IPS-NIHi7 (cell line): ENCODE measurements at regions not wholly inside any gene's neighbourhood (a gene's known extent, or its start where the extent isn't known, plus 50 kb on each side); places are given as distances from the start of the nearest gene placed in this dataset.

Experiments
- DNase-seq: peaks from one replicate; pipeline ENCODE4 v3.0.0; 2012; ENCODE audit warnings: mixed read lengths; ENCODE audit errors: extremely low spot score

DNA sequence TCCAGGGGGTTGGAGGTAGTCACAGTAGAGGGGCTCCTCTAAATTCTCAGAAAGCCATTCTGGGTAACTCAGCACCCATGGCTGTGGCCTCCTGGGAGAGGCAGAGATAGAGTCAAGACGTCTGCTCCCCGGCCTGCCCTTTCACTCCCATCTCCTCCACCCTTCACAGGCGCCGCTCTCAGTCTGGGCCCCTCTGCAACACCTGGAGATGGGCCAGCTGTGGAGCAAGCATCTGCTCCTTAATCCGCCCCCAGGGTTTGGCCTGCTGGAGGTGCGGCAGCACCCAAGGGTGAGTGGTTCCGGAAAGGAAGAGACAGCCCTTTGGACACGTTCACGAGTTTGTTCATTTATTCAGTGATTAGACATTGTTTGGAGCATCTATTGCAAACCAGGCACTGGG lies 271.3 kb downstream of the BMP7 start:
- no peak for DNase-seq

DNA sequence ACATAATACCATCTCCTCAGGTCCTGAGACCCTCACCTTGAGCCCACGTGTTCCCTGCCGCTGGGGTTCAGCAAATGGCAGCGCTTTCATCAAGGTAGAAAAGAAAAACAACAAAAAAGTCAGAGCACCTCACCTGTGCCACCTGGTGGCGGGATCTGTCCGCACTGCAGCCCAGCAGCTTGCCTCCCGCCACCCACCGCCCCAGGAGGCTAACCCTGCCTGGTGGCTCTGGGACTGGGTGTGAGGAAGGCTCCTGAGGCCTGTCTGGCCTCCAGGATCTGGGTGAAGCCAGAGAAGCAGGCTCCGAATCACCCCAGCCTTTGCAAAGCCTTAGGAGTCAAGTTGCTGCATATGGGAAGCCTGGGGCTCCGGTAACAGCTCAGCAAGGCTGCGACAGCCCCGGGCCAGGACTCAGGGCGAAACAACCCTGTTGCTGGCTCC lies 270.8 kb downstream of the BMP7 start:
- DNase-seq, result peak; percentile 93

DNA sequence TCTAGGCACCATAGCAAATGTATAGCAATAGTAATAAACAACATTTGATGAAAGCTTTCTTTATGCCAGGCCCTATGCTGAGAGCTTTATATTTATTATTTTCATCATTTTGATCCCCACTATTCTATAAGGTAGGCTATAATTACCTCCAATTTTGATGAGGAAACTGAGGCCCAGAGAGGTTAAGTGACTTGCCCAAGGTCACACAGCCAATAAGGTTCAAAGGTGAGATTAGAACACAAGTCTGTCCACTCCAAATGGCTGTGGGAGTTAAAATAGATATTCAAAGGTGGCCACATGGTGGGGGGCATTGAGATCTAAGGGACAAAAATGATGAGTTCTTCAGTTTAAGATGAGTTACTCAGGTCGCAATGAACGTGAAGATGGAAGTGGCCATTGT lies 269.9 kb downstream of the BMP7 start:
- DNase-seq, result no peak

DNA sequence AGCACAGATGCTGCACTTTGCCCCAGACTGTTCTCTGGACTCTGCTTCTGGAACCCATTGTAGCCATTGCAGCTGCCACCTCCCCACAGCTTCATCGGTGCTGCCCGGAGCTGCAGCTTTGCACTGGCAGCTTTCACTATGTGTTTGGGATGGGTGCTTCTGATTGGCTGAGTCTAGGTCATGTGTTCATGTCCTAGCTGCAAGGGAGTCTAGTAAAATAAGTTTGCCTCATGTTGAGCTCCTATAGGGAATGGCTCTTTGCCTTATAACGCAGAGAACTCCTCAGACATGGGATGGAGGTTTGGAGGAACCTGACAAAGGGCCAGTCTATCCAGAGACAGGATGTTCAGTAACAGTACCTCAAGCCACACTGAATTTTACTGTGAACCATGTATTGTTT lies 268.0 kb downstream of the BMP7 start:
- no peak for DNase-seq

DNA sequence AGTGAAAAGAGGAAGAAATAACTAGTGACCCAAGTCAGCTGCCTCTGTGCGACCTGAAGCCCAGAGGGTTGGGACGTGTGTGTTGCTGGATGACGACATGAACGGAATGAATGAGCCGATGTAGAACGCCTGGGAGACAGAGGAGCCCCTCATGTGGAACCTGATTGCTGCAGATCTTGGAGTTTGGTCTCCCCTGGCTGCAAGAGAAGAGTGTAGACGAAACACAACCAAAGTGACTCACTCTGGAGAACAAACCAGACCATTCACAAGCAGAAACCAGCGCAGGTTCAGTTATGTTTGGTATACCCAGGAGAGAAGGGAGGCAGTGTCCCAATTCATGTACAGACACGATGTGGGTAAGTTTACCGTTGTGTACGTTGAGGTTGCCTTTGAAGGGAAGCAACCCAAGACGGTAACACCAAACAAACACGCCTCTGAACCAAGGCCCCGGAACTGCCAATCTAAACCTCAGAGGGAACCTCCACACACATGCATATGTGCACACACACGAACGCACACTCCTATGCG lies 265.9 kb downstream of the BMP7 start:
- no peak for DNase-seq

DNA sequence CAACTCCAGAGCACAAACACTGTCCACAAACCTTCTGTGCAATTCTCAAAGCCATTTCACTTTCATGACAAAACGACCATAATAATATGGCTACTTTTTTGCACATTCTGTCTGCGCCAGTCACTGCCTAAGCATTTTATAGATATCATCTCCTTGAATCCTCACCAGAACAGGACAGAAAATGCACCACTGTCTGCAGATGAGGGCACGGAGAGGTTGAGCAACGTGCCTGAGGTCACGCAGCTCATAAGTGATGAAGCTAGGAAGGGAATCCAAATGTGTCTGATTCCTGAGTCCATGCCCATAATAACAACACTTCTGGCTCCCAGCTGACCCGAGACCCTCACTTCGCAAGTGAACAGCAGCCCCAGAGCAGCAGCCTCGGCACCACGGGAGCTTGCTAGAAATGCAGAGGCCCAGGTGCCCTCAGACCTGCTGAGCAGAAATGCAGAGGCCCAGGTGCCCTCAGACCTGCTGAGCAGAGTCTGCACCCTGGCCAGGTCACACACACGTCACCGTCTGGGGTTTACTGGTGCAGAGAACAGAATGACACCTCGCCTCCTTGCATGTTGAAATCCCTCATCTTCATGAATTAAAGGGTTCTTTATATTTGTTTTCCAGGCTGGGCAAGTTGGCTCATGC lies 265.2 kb downstream of the BMP7 start:
- no peak for DNase-seq

DNA sequence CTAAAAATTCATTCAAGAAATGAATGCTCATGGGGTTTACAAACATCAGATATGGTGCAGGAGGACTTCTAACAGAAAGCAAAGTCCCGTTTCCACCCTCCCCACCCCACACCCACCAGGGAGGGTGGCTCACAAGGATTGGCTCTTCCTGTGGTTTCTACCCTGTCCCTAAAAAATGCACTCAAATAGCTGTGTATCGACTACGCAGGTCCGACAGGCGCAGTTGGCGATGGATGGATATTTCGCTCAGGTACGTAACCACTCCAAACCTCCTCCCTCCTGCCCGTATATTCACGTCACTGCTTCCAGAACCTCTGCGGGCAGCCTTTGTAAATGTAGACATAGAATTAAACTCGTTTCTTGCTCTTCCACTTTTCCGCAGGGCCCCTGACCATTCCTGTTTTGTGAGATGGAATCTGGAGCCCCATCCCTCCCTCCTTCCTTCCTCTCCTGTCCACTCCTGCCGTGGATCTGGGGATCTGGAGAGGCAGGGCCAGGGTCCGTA lies 264.3 kb downstream of the BMP7 start:
- DNase-seq, result no peak

DNA sequence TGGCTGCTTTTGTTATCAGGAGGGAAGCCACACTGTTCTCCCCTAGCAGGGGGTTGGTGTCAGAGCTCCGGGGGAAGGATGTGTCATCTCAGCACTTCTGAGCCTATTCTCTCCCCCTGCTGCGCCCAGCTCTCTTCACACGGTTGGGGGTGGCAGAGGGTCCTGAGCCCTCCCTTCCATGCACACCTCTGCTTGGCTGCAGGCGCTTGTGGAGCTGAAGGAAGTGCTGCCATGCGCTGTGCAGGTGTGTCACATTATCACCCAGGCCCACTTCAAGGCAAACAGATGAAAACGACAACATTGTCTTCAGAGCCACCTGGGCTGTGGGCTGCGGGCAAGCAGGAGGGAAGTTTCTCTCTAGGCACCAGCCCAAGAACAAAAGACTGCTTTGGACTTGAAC lies 263.4 kb downstream of the BMP7 start:
- no peak for DNase-seq

DNA sequence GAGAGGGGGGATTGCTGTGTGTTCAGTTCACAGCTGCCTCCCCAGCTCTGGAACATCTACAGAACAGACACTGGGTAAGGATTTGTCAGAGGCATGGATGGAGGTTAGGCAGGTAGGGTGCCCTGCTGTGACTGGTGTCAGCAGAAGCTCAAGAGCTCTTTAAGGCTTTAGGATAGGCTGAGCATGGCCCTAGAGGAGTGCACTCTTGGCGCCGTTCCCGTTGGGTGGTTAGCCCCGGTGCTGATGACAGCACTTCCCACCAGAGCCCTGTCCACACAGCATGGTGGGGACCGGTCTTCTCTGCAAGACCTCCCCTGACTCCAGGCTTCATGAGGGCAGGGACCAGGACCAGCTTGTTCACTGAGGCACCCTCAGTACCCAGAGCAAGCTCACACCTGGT lies 262.0 kb downstream of the BMP7 start:
- DNase-seq, result no peak

DNA sequence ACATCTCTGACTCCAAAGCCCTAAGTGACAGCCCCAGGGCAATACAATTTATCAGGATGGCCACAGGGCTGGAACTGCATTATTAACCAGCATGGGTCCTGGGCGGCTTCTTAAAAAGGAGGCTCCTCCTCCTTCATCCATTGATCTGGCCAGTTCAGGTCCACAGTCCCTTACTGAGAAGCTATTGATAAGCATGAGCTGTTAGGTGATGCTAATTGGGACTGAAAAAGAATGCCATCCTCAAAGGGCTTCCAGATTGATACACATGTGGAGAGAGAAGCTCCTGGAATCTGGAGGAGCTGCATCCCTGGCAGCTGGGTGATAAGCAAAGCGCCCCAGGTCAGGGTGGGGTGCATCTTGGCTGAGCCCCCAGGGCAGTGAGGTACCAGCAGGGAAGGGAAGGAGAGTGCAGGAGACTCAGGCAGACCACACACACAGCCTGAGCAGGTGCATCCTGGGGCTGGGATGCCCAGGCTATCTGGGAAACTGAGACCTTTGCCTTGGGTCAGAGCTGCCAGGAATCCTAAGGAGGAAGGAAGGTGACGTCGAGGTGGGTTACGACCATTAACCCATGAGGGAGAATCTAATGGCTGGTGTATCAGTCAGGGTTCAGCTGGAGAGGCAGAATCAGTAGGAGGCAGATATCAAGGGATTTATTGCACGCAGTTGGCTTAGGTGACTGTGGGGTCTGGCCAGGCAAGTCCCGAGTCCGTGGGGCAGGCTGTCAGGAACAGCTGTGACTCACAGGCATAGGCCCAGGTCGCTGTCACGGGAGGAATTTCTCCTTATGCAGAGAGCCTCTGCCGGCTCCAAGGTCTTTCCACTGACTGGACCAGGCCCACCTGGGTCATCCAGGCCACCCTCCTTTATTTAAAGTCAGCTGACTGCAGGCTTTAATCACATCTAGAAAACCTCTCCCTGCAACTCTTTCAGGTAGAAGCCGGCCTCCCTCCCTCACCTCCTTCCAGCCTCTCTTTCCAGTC lies 261.2 kb downstream of the BMP7 start:
- no peak for DNase-seq

DNA sequence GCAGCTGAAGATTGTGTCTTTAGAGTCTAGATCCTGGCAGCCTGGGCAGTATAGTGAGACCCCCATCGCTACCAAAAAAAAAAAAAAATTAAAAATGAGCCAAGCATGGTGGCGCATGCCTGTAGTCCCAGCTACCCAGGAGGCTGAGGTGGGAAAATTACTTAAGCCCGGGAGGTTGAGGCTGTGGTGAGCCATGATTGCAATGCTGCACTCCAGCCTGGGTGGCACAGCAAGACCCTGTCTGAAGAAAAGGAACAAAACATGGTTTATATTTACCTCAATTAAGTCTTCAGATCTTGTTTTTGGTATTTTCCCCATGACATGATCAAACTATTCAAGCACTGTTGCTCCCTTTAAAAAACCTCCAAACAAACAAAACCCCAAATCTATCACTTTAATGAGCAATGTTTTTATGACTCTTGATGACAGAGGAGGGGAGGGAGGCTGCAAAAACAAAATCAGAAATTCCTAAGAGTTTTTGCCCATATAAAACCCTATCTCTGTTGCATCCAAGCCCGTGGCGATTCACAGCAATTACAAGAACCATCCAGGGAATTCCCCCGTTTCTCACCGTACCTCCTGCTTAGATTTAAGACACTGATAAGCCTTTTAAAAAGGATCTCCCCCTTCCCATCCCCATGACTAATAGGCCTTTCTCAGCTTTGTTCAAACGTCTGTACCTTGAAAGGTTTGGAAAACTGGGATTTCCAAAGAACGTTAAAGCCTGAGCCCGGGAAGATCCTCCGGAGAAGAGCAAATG lies 259.9 kb downstream of the BMP7 start:
- DNase-seq, result no peak

DNA sequence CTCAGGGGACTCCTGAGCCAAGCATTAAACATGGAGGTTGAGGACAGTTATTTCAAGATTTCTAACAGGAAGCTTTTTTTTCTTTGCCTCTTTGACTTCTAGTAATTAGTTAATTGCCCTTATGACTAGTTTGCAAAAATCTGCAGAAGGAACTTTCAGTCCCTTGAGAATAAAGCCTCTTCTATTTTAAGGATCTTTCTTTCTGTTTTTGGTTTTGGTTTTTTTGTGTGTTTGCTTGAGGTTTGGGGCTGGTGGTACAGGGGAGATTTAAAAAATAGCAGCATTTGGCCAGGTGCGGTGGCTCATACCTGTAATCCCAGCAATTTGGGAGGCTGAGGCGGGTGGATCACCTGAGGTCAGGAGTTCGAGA lies 259.3 kb downstream of the BMP7 start:
- no peak for DNase-seq

DNA sequence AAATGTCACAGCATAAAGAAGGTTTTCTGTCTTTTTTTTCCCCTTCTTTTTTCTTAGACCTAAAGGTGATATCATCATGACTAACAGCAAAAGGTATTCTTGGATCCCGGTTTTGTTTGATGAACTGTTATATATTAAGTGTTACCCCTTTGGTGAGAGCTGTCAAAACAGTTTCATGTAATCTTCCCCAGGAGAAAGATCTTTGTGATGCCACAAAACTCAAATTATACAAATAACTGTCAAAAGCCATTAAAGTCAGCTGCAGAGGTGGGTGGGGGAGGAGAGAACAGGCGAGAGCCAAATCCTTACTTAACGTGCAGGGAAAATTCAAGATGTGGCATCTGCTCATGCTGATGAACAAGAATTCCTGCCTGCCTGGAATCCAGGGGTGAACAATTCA lies 258.2 kb downstream of the BMP7 start:
- no peak for DNase-seq

DNA sequence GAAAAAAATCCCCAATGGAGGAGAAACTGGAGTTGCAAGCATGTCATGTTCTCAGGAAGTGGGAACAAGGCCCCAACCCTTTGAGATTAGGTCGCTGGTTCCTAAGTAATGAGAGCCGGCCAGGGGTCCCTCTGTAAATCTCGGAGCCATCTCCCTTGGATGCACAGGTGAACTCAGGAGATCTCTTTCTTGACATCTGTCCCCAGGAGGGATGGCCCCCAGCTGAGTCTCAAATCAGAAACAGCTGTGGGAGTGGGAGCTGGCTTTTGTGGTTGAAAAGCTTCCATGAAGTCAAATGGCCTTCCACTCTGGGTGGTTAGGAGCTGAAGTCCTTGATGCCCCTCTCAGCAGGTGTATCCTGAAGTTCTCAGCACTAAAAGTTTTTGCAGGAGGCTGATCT lies 257.1 kb downstream of the BMP7 start:
- no peak for DNase-seq

DNA sequence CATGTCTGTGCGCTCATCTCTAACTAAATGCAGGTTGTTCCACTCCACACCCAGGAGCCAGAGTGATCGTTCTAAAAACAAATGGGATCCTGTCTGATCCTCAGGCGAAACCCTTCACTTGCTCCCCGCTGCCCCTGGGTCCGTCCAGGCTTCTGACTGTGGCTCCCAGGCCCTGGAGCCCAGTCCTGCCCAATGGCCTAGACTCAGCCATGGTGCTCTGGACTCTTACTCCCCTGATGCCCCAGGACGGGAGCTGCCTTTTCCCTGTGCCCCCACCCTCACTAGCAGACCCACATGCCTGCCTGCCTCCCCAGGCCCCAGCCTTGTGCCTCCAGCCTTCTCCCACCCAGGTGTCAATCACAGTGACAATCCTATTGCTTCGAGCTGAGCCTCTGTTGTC lies 256.7 kb downstream of the BMP7 start:
- DNase-seq, result no peak

DNA sequence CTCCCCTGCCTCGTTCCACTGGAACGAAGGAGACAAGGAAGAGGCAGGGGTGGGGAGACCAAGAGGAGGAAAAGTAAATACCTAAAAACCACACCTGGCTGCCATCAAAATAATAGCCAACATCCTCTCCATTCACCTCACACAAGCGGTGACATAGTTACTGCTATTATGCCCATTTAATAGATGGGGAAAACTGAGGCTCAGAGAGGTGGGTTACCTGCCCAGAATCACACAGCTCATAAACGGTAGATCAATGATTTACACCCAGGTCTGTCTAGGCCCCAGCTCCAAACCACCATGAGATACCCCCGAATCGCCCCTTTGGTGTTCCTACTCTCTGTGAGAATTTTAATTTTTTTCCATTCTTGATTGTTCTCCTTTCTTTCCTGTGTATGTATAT lies 253.8 kb downstream of the BMP7 start:
- DNase-seq, result no peak

DNA sequence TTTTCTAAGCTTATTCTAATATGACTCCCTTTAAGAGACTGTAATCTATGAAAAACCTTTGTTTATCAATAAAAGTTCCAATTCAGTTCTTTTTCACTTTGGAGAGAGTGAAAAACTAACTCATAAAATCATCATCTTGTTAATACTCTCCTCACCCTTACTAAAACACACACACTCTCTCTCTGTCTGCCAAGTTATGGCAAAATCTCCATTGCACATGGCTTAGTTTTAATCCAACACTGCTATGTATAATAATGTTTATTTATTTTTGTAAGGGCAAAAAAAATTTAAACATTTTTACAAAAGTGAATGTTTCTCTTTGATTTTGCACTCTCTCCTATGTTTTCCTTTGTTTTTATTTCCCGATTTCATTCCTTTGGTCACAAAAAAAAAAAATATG lies 253.2 kb downstream of the BMP7 start:
- DNase-seq, result no peak

DNA sequence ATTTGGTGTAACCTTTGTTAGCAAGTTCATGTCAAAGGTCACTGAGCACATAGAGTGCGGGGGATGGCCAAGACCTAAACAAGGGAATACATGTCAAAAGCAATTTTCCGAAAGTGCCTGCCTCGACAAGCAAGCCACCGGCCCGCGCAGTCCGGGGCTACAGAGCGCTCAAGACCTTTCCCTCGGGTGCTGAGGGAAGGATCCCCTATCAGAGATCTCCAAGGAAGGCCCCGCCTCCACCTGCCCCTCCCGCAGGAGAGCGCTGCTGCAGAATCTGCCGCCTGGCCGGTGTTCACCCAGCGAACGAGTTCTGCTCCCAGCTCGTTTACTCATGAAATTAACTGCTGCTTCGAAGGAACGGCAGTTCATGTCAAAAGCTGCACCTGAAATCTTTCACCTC lies 252.7 kb downstream of the BMP7 start:
- DNase-seq, result peak; percentile 85

DNA sequence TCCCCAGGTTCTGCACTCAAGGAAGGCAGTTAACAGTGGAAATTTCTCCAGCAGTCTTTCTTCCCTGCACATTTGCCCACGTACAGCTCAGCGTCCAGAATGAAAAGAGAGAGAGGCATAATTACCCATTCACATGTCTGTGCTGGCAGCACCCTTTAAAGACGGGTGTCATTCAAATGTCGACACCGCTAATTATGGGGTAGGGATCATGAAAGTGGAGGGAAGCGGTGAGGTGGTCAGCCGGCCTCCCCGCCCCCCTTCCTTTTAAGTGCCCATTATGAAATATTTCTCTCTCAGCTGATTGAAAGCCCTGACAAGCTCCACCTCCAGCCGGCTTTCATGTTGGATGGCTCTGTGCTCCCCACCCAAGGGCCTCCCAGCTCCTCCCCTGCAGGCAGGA lies 246.1 kb downstream of the BMP7 start:
- DNase-seq, result no peak

DNA sequence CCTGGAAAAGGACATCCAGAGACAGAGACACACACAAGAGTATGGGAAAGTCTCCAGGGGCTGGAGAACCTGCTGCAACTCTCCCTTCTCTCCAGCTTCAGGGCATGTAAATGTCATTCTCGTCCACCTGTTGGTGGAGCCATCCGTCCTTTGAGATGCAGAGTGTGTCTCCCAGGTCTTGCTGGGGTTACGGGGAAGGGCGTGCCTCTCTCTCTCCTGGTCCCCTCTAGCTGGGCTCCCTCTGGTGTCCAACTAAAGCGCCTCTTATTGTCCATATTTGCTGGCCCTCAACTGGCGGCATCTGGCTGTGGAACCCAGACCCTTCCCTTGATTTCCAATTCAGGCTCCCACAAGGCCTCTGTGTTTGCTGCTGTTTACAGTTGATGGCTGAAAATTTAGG lies 244.1 kb downstream of the BMP7 start:
- DNase-seq, result peak; percentile 88

DNA sequence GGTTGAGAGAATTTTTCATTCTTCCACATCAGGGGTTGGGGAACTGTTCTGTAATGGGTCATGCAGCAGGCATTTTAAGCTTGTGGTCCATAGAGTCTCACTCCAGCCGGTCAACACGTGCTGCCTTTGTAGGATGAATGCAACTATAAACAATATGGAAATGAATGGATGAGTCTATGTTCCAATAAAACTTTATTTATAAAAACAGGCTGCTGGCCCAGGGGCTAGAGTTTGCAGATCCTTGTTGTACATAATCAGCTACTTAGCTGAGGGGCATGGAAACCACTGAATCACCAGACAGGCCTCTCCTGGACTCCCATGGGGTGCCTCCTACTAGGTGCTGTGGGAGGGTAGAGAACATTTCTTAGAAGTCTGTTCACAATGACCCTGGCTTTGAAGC lies 243.4 kb downstream of the BMP7 start:
- DNase-seq, result no peak

DNA sequence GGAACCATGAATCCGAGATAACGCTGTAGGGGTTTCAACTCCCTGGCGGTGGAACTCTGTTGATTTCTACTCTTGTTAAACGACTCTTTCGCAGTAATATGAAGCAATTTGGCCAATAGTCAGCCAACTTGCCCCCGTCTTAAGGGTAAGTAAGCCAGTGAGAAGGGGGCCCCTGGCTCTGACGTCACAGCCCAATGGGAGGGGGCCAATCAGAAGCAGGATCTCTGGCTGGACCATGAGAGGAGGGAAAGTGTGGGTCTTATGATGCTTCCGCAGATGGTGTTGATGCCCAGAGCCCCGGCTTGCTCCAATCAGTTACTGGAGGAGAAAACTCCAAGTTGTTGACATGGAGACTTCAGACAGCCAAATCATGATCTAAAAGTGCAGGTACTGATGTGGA lies 242.4 kb downstream of the BMP7 start:
- DNase-seq, result no peak
